OCI-LY7 (cell line): ENCODE measurements at regions not wholly inside any gene's neighbourhood (a gene's known extent, or its start where the extent isn't known, plus 50 kb on each side); places are given as distances from the start of the nearest gene placed in this dataset.
"Not testable (repeated sequence)": the region's sequence is repeated elsewhere in the genome, so short reads cannot be mapped to it uniquely, and the experiment has no call there.

Experiments
- BruUV-seq: library from RNA; stranded (reverse); fragments of 400-500 nt; replicated peaks from 2 replicates; lab custom pipeline; 2021; lab: Mats Ljungman, UMichigan
- CTCF ChIA-PET: fragments of 300-600 bp; sonication (Branson Sonifier 250); formaldehyde crosslinking; loops from one replicate; lab custom pipeline; 2022; ENCODE audit warnings: antibody characterized with exemption; ENCODE audit not compliant: unreplicated experiment; lab: Charles Lee
- POLR2A ChIA-PET: fragments of 300-600 bp; sonication (Branson Sonifier 250); formaldehyde crosslinking; loops from one replicate; lab custom pipeline; 2022; ENCODE audit warnings: antibody characterized with exemption; lab: Charles Lee
- DNase-seq: peaks from one replicate; pipeline ENCODE4 v3.0.0-alpha.2; 2015; ENCODE audit warnings: low spot score
- H2AFZ ChIP-seq: fragments of 200-600 bp; sonication (generic), shearing (Covaris generic); 2 replicates; pipeline ENCODE4 v1.6.1; 2014; ENCODE audit warnings: mild to moderate bottlenecking, antibody characterized with exemption, low read length, moderate library complexity
- H3K27ac ChIP-seq: fragments of 200-600 bp; sonication (generic); 2 replicates; pipeline ENCODE4 v1.5.1; 2014; ENCODE audit warnings: mixed run types, low read depth, mild to moderate bottlenecking, moderate library complexity, low read length, inconsistent platforms; ENCODE audit not compliant: poor library complexity, severe bottlenecking
- H3K36me3 ChIP-seq: fragments of 200-600 bp; sonication (generic); 2 replicates; pipeline ENCODE4 v1.6.1; 2014; ENCODE audit warnings: mild to moderate bottlenecking, antibody characterized with exemption, low read length, moderate library complexity, mixed read lengths; ENCODE audit not compliant: insufficient read depth
- H3K4me1 ChIP-seq: fragments of 200-600 bp; sonication (generic); 2 replicates; pipeline ENCODE4 v1.5.1; 2014; ENCODE audit warnings: mild to moderate bottlenecking, low read length; ENCODE audit not compliant: insufficient read depth, poor library complexity, severe bottlenecking
- H3K4me2 ChIP-seq: fragments of 200-600 bp; sonication (generic); 2 replicates; pipeline ENCODE4 v1.6.1; 2014; ENCODE audit warnings: mild to moderate bottlenecking, low read length
- H3K4me3 ChIP-seq: fragments of 200-600 bp; sonication (generic); 2 replicates; pipeline ENCODE4 v1.5.1; 2014; ENCODE audit warnings: mild to moderate bottlenecking, low read depth, low read length; ENCODE audit not compliant: poor library complexity, severe bottlenecking
- H3K79me2 ChIP-seq: fragments of 200-600 bp; sonication (generic); 2 replicates; pipeline ENCODE4 v1.6.1; 2016; ENCODE audit warnings: low read depth, mild to moderate bottlenecking, low read length, moderate library complexity, mixed read lengths; ENCODE audit not compliant: insufficient read depth
- H3K9me2 ChIP-seq: fragments of 200-600 bp; sonication (generic); 2 replicates; pipeline ENCODE4 v1.6.1; 2016; ENCODE audit warnings: mild to moderate bottlenecking, low read length, mixed read lengths; ENCODE audit not compliant: insufficient read depth
- H3K9me3 ChIP-seq: fragments of 200-600 bp; sonication (generic); 2 replicates; pipeline ENCODE4 v1.6.1; 2014; ENCODE audit warnings: mild to moderate bottlenecking, mixed run types, low read length, mixed read lengths
- H4K20me1 ChIP-seq: fragments of 200-600 bp; sonication (generic); 2 replicates; pipeline ENCODE4 v1.6.1; 2014; ENCODE audit warnings: mild to moderate bottlenecking, antibody characterized with exemption, low read length, moderate library complexity, mixed read lengths; ENCODE audit not compliant: insufficient read depth
- CTCF ChIP-seq: fragments of 200-600 bp; sonication (generic); conservative IDR thresholded peaks from 2 replicates; pipeline ENCODE4 v1.5.1; 2014; ENCODE audit warnings: mild to moderate bottlenecking, antibody characterized with exemption, low read length, moderate library complexity, mixed read lengths
- EZH2phosphoT487 ChIP-seq: fragments of 200-600 bp; sonication (generic); IDR thresholded peaks from 2 replicates; pipeline ENCODE4 v1.6.1; 2018; ENCODE audit warnings: low read depth, borderline replicate concordance, mild to moderate bottlenecking, mixed run types, antibody characterized with exemption, low read length, moderate library complexity, mixed read lengths
- intact Hi-C: fragments of 100-400 bp; cut with micrococcal nuclease; formaldehyde crosslinking; loops from one replicate; pipeline ENCODE4 v1.10.0; 2022; ENCODE audit not compliant: unreplicated experiment

GRCh38 chr6:144372116-144372515 lies 87.0 kb downstream of the UTRN start:
- Histone ChIP-seq H3K4me1 (no peaks in the 10 kb centered on the region), H3K36me3 (no peaks in the 10 kb centered on the region), H3K9me2 (no peaks in the 10 kb centered on the region), H3K9me3 (no peaks in the 10 kb centered on the region), H3K4me3 (no peak overlapping the region), H4K20me1 (no peaks in the 10 kb centered on the region), H3K27ac (no peak overlapping the region), H3K79me2 (no peaks in the 10 kb centered on the region), H2AFZ (no peak overlapping the region), H3K4me2 (no peak overlapping the region)
- CTCF ChIA-PET = no interaction called here
- no peak for DNase-seq
- no peak for TF ChIP-seq EZH2phosphoT487
- BruUV-seq = no TSS peak
- intact Hi-C loops = no loop called here
- POLR2A ChIA-PET = no interaction called here

DNA sequence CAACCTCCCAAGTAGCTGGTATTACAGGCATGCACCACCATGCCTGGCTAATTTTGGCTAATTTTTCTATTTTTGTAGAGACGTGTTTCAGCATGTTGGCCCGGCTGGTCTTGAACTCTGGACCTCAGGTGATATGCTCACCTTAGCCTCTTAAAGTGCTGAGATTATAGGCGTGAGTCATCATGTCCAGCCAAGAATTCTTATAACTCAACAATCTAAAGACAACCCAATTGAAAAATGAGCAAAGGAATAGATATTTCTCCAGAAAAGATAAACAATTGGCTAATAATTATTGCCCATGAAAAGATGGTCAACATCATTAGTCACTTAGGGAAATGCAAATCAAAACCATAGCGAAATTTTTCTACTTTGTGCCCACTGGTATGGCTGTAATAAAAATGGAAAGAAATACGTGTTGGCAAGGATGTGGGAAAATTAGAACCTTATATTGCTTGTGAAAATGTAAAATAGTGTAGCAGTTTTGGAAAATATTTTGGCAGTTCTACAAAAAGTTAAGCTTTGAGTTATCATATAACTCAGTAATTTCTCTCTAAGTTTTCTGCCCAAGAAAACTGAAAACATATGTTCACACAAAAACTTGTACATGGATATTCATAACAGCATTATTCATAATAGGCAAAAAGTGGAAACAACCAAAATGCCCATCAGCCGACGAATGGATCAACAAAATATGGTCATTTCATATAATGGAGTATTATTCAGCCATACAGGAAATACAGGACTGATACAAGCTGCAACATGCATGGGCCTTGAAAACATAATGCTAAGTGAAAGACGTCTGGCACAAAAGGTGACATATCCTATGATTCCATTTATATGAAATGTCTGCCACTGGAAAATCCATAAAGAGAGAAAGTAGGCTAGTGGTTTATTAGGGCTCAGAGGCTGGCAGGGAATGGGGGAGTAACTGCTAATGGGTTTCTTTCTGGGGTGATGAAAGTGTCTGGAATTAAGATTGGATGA lies 87.8 kb downstream of the UTRN start:
- H3K9me2 ChIP-seq = no peaks in the 10 kb centered on the region
- ChIA-PET CTCF (no interaction called here), POLR2A (no interaction called here)
- H2AFZ ChIP-seq = no peak overlapping the region
- no peaks in the 10 kb centered on the region for H3K9me3 ChIP-seq
- no peaks in the 10 kb centered on the region for H3K36me3 ChIP-seq
- H3K4me3 ChIP-seq = no peak overlapping the region
- DNase-seq = no peak
- H3K27ac ChIP-seq = no peak overlapping the region
- H3K79me2 ChIP-seq = no peaks in the 10 kb centered on the region
- no peak overlapping the region for H3K4me2 ChIP-seq
- intact Hi-C loops = no loop called here
- TF ChIP-seq EZH2phosphoT487 (no peak), CTCF (no peak)
- no TSS peak for BruUV-seq
- no peaks in the 10 kb centered on the region for H4K20me1 ChIP-seq
- H3K4me1 ChIP-seq = no peaks in the 10 kb centered on the region

GRCh38 chr6:144374525-144374924 lies 89.4 kb downstream of the UTRN start:
- POLR2A ChIA-PET, DNase-seq, H3K79me2 ChIP-seq, intact Hi-C loops, CTCF ChIA-PET, H3K27ac ChIP-seq, H2AFZ ChIP-seq, H3K36me3 ChIP-seq, H3K4me2 ChIP-seq, H4K20me1 ChIP-seq, H3K4me1 ChIP-seq, H3K9me2 ChIP-seq, H3K4me3 ChIP-seq, BruUV-seq, H3K9me3 ChIP-seq: not testable (repeated sequence)
